ENCODE measurements at regions not wholly inside any gene's neighbourhood (a gene's known extent, or its start where the extent isn't known, plus 50 kb on each side); places are given as distances from the start of the nearest gene placed in this dataset.

GRCh38 chr2:238658054-238658407 lies 189.9 kb upstream of the TWIST2 start:
- no peak for DNase-seq (ENCODE audit: low read depth, low spot score)
- TF ChIP-seq, protein P1, sequence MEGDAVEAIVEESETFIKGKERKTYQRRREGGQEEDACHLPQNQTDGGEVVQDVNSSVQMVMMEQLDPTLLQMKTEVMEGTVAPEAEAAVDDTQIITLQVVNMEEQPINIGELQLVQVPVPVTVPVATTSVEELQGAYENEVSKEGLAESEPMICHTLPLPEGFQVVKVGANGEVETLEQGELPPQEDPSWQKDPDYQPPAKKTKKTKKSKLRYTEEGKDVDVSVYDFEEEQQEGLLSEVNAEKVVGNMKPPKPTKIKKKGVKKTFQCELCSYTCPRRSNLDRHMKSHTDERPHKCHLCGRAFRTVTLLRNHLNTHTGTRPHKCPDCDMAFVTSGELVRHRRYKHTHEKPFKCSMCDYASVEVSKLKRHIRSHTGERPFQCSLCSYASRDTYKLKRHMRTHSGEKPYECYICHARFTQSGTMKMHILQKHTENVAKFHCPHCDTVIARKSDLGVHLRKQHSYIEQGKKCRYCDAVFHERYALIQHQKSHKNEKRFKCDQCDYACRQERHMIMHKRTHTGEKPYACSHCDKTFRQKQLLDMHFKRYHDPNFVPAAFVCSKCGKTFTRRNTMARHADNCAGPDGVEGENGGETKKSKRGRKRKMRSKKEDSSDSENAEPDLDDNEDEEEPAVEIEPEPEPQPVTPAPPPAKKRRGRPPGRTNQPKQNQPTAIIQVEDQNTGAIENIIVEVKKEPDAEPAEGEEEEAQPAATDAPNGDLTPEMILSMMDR (IDR thresholded peaks at IDR 0.05; ENCODE audit: insufficient read depth, low read length, missing control alignments): no peak
- no peak overlapping the region for H3K4me3 ChIP-seq (ENCODE audit: low read depth, low read length)
- POLR2A ChIA-PET: no interaction called here
- CTCF ChIA-PET: interaction anchor here (1.3 kb wide), 1 partner anchor 127 kb away, joined by 5 read pairs; no protein-coding TSS in a partner anchor

GRCh38 chr2:238658820-238659219 lies 189.1 kb upstream of the TWIST2 start:
- POLR2A ChIA-PET: no interaction called here
- no peak overlapping the region for H3K4me3 ChIP-seq (ENCODE audit: low read depth, low read length)
- TF ChIP-seq, protein P1 (IDR thresholded peaks at IDR 0.05; ENCODE audit: insufficient read depth, low read length, missing control alignments): no peak
- CTCF ChIA-PET: no interaction called here
- no peak for DNase-seq (ENCODE audit: low read depth, low spot score)

DNA sequence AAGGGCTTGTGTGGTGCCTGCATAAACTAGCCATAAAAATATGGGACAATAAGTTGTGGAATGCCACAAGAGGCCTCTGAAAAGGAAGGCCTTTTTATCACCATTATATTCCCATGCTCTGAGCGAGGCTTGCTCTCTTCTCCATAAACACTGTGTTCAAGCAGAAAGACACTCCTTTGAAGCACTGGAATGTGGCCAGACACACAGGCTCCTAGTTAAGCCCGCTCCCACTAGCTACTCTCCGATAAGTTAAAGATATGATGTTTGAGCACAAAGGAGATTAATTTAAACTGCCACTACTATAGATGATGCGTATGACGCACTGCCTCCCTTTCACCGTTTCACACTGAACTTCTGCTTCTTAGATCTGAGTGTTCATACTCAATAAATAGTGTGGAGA lies 188.7 kb upstream of the TWIST2 start:
- no peak overlapping the region for H3K4me3 ChIP-seq (ENCODE audit: low read depth, low read length)
- POLR2A ChIA-PET: no interaction called here
- TF ChIP-seq, protein P1 (IDR thresholded peaks at IDR 0.05; ENCODE audit: insufficient read depth, low read length, missing control alignments): no peak
- CTCF ChIA-PET: no interaction called here
- no peak for DNase-seq (ENCODE audit: low read depth, low spot score)

DNA sequence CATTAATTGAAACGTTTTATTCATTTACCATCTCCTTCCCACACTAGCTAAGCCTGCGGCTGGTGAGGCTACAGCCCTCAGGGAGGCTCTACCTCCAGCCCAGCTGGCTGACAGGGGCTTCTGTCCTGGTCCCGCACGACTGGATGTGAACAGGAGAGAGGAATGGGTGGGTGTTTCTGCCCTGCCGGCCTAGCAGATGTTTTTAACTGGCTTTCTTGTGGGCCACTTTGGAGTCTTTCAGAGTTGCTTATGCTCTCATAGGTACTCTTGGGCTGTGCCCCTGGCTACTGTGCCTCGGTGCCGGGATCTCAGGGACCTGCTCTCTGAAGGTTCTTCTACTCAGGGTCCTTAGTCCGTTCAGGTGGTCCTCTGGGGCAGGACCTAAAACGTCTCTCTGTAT lies 184.3 kb upstream of the TWIST2 start:
- POLR2A ChIA-PET: no interaction called here
- TF ChIP-seq, protein P1 (IDR thresholded peaks at IDR 0.05; ENCODE audit: insufficient read depth, low read length, missing control alignments): no peak
- no peak overlapping the region for H3K4me3 ChIP-seq (ENCODE audit: low read depth, low read length)
- DNase-seq (ENCODE audit: low read depth, low spot score): no peak
- CTCF ChIA-PET: no interaction called here

GRCh38 chr2:238665919-238666318 lies 182.0 kb upstream of the TWIST2 start:
- POLR2A ChIA-PET: no interaction called here
- TF ChIP-seq, protein P1 (IDR thresholded peaks at IDR 0.05; ENCODE audit: insufficient read depth, low read length, missing control alignments): no peak
- no peak overlapping the region for H3K4me3 ChIP-seq (ENCODE audit: low read depth, low read length)
- DNase-seq (ENCODE audit: low read depth, low spot score): no peak
- CTCF ChIA-PET: no interaction called here

GRCh38 chr2:238666543-238666942 lies 181.3 kb upstream of the TWIST2 start:
- CTCF ChIA-PET: no interaction called here
- DNase-seq (ENCODE audit: low read depth, low spot score): no peak
- no peak overlapping the region for H3K4me3 ChIP-seq (ENCODE audit: low read depth, low read length)
- TF ChIP-seq, protein P1 (IDR thresholded peaks at IDR 0.05; ENCODE audit: insufficient read depth, low read length, missing control alignments): no peak
- POLR2A ChIA-PET: no interaction called here
